ENCODE measurements at regions not wholly inside any gene's neighbourhood (a gene's known extent, or its start where the extent isn't known, plus 50 kb on each side); places are given as distances from the start of the nearest gene placed in this dataset.

GRCh38 chr5:117082977-117083376 is 508.4 kb upstream of the SEMA6A start:
- no peaks in the 10 kb centered on the region for H3F3A ChIP-seq (ENCODE audit: control insufficient read depth, insufficient read depth)
- TF ChIP-seq CTCF (IDR thresholded peaks at IDR 0.05; ENCODE audit: low read depth, low read length, poor library complexity, severe bottlenecking) (no peak), EZH2phosphoT487 (IDR thresholded peaks at IDR 0.05; ENCODE audit: borderline replicate concordance, low read length) (no peak)
- no peak overlapping the region for H3K27ac ChIP-seq (ENCODE audit: low read depth, low read length)
- H3K27me3 ChIP-seq (ENCODE audit: control insufficient read depth, low read length) = 0 out of 2 replicates have a peak, but pooled peaks cover 2% of the 10 kb centered on the region
- H3K4me1 ChIP-seq (ENCODE audit: control insufficient read depth, low read length) = no peaks in the 10 kb centered on the region; the same call in 1 of the 2 replicates
- H3K9me2 ChIP-seq (replicated peaks; ENCODE audit: control insufficient read depth, low read length) = no peaks in the 10 kb centered on the region
- no peaks in the 10 kb centered on the region for H3K79me2 ChIP-seq (ENCODE audit: control insufficient read depth, low read length)
- H3K9me3 ChIP-seq (ENCODE audit: control insufficient read depth, insufficient read depth, low read length) = no peaks in the 10 kb centered on the region
- H3K36me3 ChIP-seq (ENCODE audit: control insufficient read depth, low read length) = no peaks in the 10 kb centered on the region
- no peak overlapping the region for H3K4me2 ChIP-seq (ENCODE audit: low read length)
- no peaks in the 10 kb centered on the region for H4K20me1 ChIP-seq (ENCODE audit: control insufficient read depth, insufficient read depth, low read depth, low read length)
- H3K4me3 ChIP-seq (ENCODE audit: low read length) = no peak overlapping the region

- Histone ChIP-seq H3K27me3 (ENCODE audit: control insufficient read depth, low read length) (0 out of 2 replicates have a peak, but pooled peaks cover 2% of the 10 kb centered on the region), H3K9me2 (replicated peaks; ENCODE audit: control insufficient read depth, low read length) (no peaks in the 10 kb centered on the region), H3K4me3 (ENCODE audit: low read length) (no peak overlapping the region), H3K4me1 (ENCODE audit: control insufficient read depth, low read length) (no peaks in the 10 kb centered on the region; the same call in 1 of the 2 replicates), H4K20me1 (ENCODE audit: control insufficient read depth, insufficient read depth, low read depth, low read length) (no peaks in the 10 kb centered on the region), H3K9me3 (ENCODE audit: control insufficient read depth, insufficient read depth, low read length) (no peaks in the 10 kb centered on the region), H3K36me3 (ENCODE audit: control insufficient read depth, low read length) (no peaks in the 10 kb centered on the region), H3K4me2 (ENCODE audit: low read length) (no peak overlapping the region), H3F3A (ENCODE audit: control insufficient read depth, insufficient read depth) (no peaks in the 10 kb centered on the region), H3K27ac (ENCODE audit: low read depth, low read length) (no peak overlapping the region), H3K79me2 (ENCODE audit: control insufficient read depth, low read length) (no peaks in the 10 kb centered on the region)
- TF ChIP-seq CTCF (IDR thresholded peaks at IDR 0.05; ENCODE audit: low read depth, low read length, poor library complexity, severe bottlenecking) (peak; percentile 63), EZH2phosphoT487 (IDR thresholded peaks at IDR 0.05; ENCODE audit: borderline replicate concordance, low read length) (no peak)
Measured at GRCh38 chr5:117077142-117077541, 502.5 kb upstream of the SEMA6A start.

GRCh38 chr5:117072439-117072838 is 497.8 kb upstream of the SEMA6A start:
- Histone ChIP-seq H3K4me1 (ENCODE audit: control insufficient read depth, low read length) (no peaks in the 10 kb centered on the region), H3K27ac (ENCODE audit: low read depth, low read length) (no peak overlapping the region), H3K4me2 (ENCODE audit: low read length) (no peak overlapping the region), H3F3A (ENCODE audit: control insufficient read depth, insufficient read depth) (no peaks in the 10 kb centered on the region), H3K4me3 (ENCODE audit: low read length) (no peak overlapping the region), H4K20me1 (ENCODE audit: control insufficient read depth, insufficient read depth, low read depth, low read length) (no peaks in the 10 kb centered on the region), H3K9me2 (replicated peaks; ENCODE audit: control insufficient read depth, low read length) (no peaks in the 10 kb centered on the region), H3K36me3 (ENCODE audit: control insufficient read depth, low read length) (no peaks in the 10 kb centered on the region), H3K79me2 (ENCODE audit: control insufficient read depth, low read length) (no peaks in the 10 kb centered on the region), H3K27me3 (ENCODE audit: control insufficient read depth, low read length) (no peaks in the 10 kb centered on the region), H3K9me3 (ENCODE audit: control insufficient read depth, insufficient read depth, low read length) (no peaks in the 10 kb centered on the region)
- TF ChIP-seq EZH2phosphoT487 (IDR thresholded peaks at IDR 0.05; ENCODE audit: borderline replicate concordance, low read length) (no peak), CTCF (IDR thresholded peaks at IDR 0.05; ENCODE audit: low read depth, low read length, poor library complexity, severe bottlenecking) (no peak)
